Adrenal gland (tissue), 9 donors: ENCODE measurements at regions not wholly inside any gene's neighbourhood (a gene's known extent, or its start where the extent isn't known, plus 50 kb on each side); places are given as distances from the start of the nearest gene placed in this dataset.

Experiments
- DNase-seq, 7 donors: peaks; one replicate each; pipeline ENCODE4 v3.0.0-alpha.2; 2019 to 2020
- H3K27ac ChIP-seq, 5 donors: fragments of 200-600 bp; sonication (generic) in 4 of 5; 1 replicate in 3 of 5; 2 replicates in 2 of 5; pipeline versions ENCODE4 v1.5.1 to v1.8.0; 2016 to 2020; ENCODE audit warnings: mild to moderate bottlenecking in 1 of 5
- H3K27me3 ChIP-seq: fragments of 200-600 bp; 2 replicates; pipeline ENCODE4 v1.8.0; 2021
- H3K36me3 ChIP-seq, 2 donors: fragments of 200-600 bp; replicated peaks in 1 of 2; 1 replicate in 1 of 2; 2 replicates in 1 of 2; pipeline versions ENCODE4 v1.5.1 to v1.8.0; 2018 to 2022
- H3K4me1 ChIP-seq, 2 donors: fragments of 200-600 bp; replicated peaks in 1 of 2; 1 replicate in 1 of 2; 2 replicates in 1 of 2; pipeline versions ENCODE4 v1.5.1 to v1.8.0; 2018 to 2021
- H3K4me3 ChIP-seq, 4 donors: fragments of 200-600 bp; sonication (generic) in 3 of 4; one replicate each; pipeline ENCODE4 v1.5.1; 2016 to 2018
- H3K9me3 ChIP-seq, 3 donors: fragments of 200-600 bp; sonication (generic) in 1 of 3; replicated peaks in 1 of 3; 1 replicate in 2 of 3; 2 replicates in 1 of 3; pipeline versions ENCODE4 v1.5.1 to v1.8.0; 2016 to 2021
- POLR2A ChIP-seq, 2 donors: fragments of 450-650 bp; IDR thresholded peaks; one replicate each; pipeline ENCODE4 v1.6.1; 2017; ENCODE audit warnings: antibody characterized with exemption in 2 of 2, mild to moderate bottlenecking in 2 of 2, moderate library complexity in 1 of 2
- WGBS, 4 donors: extraction: QIAGEN DNeasy Blood & Tissue Kit in 2 of 4; methylation state at CpG; one replicate each; pipeline versions ENCODE4 v1.1.5 to v1.1.7; 2013 to 2017; 5-methylcytosine and 5-hydroxymethylcytosine counted together
- intact Hi-C, 2 donors: fragments of 100-400 bp; cut with DNase I; formaldehyde crosslinking; loops; one replicate each; pipeline versions ENCODE4 v1.14.1 to v1.15.0; 2022 to 2023
- TF ChIP-seq, protein P1 (sequence below), 6 experiments: fragments of 450-650 bp in 4 of 6; fragments of 200-600 bp in 2 of 6; sonication (generic) in 1 of 6; IDR thresholded peaks; 1 replicate in 5 of 6; 2 replicates in 1 of 6; pipeline versions ENCODE4 v1.5.1 to v1.8.0; 2016 to 2021; ENCODE audit warnings: antibody characterized with exemption in 6 of 6, mild to moderate bottlenecking in 2 of 6, moderate library complexity in 1 of 6
- donor health status: healthy with polysubstance abuse.
- donor health status: Bipolar disorder and iron deficiency.
- donor health status: DM: yes; HTN: yes; CAD: no.
- donor health status: DM: no; HTN: no; CAD: no.
- donor health status: DM: no; HTN: no; CAD: no.

DNA sequence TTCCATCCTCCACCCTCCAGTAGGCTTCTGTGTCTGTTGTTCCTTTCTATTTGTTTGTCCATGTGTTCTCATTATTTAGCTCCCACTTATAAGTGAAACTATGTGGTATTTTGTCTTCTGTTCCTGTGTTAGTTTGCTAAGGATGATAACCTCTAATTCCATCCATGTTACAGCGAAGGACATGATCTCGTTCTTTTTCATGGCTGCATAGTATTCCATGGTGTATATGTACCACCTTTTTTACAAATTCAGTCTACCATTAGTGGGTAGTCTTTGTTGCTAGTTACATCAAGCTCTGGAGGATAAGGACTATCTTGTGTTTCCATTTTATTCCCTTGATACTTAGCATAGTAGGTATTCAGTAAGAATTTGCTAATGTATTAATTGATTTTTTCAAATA, 664.2 kb upstream of the FAT3 start:
- Histone ChIP-seq H3K4me3 (no peak overlapping the region), H3K27me3 (no peaks in the 10 kb centered on the region), H3K36me3 (no peaks in the 10 kb centered on the region), H3K4me1 (no peaks in the 10 kb centered on the region), H3K27ac (no peak overlapping the region), H3K9me3 (no peaks in the 10 kb centered on the region)
- TF ChIP-seq POLR2A (IDR thresholded peaks at IDR 0.05), result no peak
- DNase-seq, result no peak
- WGBS, 4 donors, result 80 to 95% (median 87%) methylated on average over 2 of the region's 2 CpGs
- intact Hi-C loops, result no loop called here

DNA sequence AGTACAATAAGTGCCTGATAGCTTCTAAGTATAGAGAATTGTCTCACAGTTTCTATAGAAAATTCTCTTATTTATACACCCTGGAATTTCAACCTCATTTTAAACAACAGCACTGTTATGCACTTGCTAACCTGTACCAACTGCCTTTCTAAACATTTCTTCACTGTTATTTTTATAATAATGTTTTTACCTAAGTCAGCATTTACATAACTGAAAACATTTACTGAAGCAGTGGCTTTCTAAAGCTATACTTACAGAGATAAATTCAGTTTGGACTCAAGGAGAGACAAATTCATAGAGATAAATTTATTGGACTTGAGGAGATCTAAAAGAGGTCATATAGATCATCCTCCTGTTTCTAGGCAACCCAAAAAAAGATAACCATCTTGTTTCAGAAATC, 686.6 kb upstream of the FAT3 start:
- intact Hi-C loops, result no loop called here
- TF ChIP-seq, protein P1, sequence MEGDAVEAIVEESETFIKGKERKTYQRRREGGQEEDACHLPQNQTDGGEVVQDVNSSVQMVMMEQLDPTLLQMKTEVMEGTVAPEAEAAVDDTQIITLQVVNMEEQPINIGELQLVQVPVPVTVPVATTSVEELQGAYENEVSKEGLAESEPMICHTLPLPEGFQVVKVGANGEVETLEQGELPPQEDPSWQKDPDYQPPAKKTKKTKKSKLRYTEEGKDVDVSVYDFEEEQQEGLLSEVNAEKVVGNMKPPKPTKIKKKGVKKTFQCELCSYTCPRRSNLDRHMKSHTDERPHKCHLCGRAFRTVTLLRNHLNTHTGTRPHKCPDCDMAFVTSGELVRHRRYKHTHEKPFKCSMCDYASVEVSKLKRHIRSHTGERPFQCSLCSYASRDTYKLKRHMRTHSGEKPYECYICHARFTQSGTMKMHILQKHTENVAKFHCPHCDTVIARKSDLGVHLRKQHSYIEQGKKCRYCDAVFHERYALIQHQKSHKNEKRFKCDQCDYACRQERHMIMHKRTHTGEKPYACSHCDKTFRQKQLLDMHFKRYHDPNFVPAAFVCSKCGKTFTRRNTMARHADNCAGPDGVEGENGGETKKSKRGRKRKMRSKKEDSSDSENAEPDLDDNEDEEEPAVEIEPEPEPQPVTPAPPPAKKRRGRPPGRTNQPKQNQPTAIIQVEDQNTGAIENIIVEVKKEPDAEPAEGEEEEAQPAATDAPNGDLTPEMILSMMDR (IDR thresholded peaks at IDR 0.05), result no peak
- TF ChIP-seq POLR2A (IDR thresholded peaks at IDR 0.05), result no peak
- Histone ChIP-seq H3K27me3 (no peaks in the 10 kb centered on the region), H3K27ac (no peak overlapping the region), H3K36me3 (no peaks in the 10 kb centered on the region), H3K4me1 (no peaks in the 10 kb centered on the region), H3K4me3 (no peak overlapping the region), H3K9me3 (no peaks in the 10 kb centered on the region)
- DNase-seq, result no peak

DNA sequence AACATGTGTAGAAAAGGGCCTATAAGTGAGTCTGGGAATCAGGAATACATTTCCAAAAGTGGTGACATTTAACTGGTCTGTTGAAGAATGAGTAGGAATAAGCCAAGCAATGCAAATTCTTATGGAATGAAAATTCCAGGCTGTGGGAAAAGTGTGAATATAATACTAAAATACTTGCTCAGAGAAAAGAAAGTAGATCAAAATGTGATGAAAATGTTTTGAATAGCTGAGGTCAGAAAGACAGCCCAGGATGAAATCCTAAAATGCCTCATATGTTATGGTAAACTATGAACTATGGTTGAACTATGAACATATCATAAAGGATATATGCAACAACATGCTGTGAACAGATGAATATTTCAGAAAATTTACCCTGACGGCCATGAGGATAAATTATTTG, 688.3 kb upstream of the FAT3 start:
- Histone ChIP-seq H3K27me3 (no peaks in the 10 kb centered on the region), H3K4me1 (no peaks in the 10 kb centered on the region), H3K36me3 (no peaks in the 10 kb centered on the region), H3K9me3 (no peaks in the 10 kb centered on the region), H3K27ac (no peak overlapping the region), H3K4me3 (no peak overlapping the region)
- DNase-seq, result no peak
- TF ChIP-seq, protein P1 (IDR thresholded peaks at IDR 0.05), result no peak
- no peak for TF ChIP-seq POLR2A (IDR thresholded peaks at IDR 0.05)
- intact Hi-C loops, result no loop called here
- 42 to 56% (median 49%) methylated on average over 1 of the region's 1 CpG for WGBS, 4 donors

DNA sequence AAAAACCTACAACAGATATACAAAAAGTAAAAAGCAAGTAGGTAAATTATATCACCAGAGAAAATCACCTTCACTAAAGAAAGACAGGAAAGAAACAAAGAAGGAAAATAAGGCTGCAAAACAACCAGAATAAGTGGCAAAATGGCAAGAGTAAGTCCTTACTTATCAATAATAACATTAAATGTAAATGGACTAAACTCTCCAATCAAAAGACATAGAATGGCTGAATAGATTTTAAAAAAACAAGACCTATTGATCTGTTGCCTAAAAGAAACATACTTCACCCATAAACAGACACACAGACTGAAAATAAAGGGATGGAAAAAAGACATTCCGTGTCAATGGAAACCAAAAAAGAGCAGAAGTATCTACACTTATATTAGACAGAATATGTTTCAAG, 695.7 kb upstream of the FAT3 start:
- intact Hi-C loops, result no loop called here

DNA sequence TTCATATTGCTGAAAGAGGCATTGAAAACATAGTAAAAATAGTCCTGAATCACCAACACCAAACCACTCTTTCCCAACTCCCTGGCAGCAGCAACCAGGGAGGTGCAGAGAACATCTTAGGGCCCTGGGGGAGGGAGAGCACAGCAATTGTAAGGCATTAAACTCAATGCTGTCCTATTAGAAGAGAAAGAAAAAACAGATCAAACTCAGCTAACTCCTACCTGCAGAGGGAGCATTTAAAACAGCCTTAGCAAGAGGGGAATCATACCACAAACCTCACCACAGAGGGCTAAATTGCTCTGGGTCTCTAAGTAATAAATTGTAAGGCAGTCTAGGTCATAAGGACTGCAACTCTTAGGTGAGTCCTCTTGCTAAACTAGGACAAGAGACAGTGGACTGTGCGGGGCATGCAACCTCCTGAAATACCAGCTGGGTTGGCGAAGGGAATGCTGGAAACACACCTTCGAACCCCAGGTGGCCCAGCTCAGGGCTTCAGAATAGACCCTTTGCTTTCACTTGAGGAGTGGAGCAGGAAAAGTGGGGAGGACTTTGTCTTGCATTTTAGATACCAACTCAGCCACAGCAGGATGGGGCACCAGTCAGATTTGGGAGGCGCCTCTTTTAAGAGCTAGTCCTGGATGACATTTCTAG, 697.1 kb upstream of the FAT3 start:
- H3K36me3 ChIP-seq, result no peaks in the 10 kb centered on the region
- no peak for DNase-seq
- no peaks in the 10 kb centered on the region for H3K4me1 ChIP-seq
- H3K9me3 ChIP-seq, result no peaks in the 10 kb centered on the region
- intact Hi-C loops, result no loop called here
- H3K4me3 ChIP-seq, result no peak overlapping the region
- H3K27me3 ChIP-seq, result no peaks in the 10 kb centered on the region
- 80 to 83% (median 83%) methylated on average over 4 of the region's 4 CpGs for WGBS, 4 donors
- H3K27ac ChIP-seq, result no peak overlapping the region
- no peak for TF ChIP-seq POLR2A (IDR thresholded peaks at IDR 0.05)
- TF ChIP-seq, protein P1 (IDR thresholded peaks at IDR 0.05), result no peak

More for the DNA sequence above, 695.7 kb upstream of the FAT3 start:
- TF ChIP-seq POLR2A (IDR thresholded peaks at IDR 0.05), result no peak
- TF ChIP-seq, protein P1 (IDR thresholded peaks at IDR 0.05), result no peak
- H3K27me3 ChIP-seq, result no peaks in the 10 kb centered on the region
- H3K27ac ChIP-seq, result no peak overlapping the region
- WGBS, 4 donors, result 74 to 89% (median 80%) methylated on average over 1 of the region's 1 CpG
- no peaks in the 10 kb centered on the region for H3K9me3 ChIP-seq
- H3K4me1 ChIP-seq, result no peaks in the 10 kb centered on the region
- H3K36me3 ChIP-seq, result no peaks in the 10 kb centered on the region
- H3K4me3 ChIP-seq, result no peak overlapping the region
- DNase-seq, result no peak
